SK-N-SH (cell line): ENCODE measurements at regions not wholly inside any gene's neighbourhood (a gene's known extent, or its start where the extent isn't known, plus 50 kb on each side); places are given as distances from the start of the nearest gene placed in this dataset.

ENCODE experiments used
- FOSL2 ChIP-seq: IDR thresholded peaks from 2 replicates; pipeline ENCODE4 v1.4.0; 2012; ENCODE audit warnings: low read depth, mild to moderate bottlenecking, moderate library complexity, borderline replicate concordance
- GABPA ChIP-seq: IDR thresholded peaks from 2 replicates; pipeline ENCODE4 v1.4.0; 2012; ENCODE audit warnings: low read depth, mild to moderate bottlenecking
- POLR2AphosphoS5 ChIP-seq: IDR thresholded peaks from 2 replicates; pipeline ENCODE4 v1.6.1; 2012; ENCODE audit warnings: low read depth, low read length
- RCOR1 ChIP-seq: fragments of 150-350 bp; IDR thresholded peaks from 2 replicates; pipeline ENCODE4 v1.6.1; 2017; ENCODE audit warnings: antibody characterized with exemption, low read length
- RXRA ChIP-seq: IDR thresholded peaks from 2 replicates; pipeline ENCODE4 v1.4.0; 2012; ENCODE audit warnings: low read depth, mild to moderate bottlenecking, borderline replicate concordance
- SMC3 ChIP-seq: IDR thresholded peaks from 2 replicates; pipeline ENCODE4 v1.6.1; 2012; ENCODE audit warnings: low read depth, low read length, improper control_type of control experiment
- USF1 ChIP-seq: IDR thresholded peaks from 2 replicates; pipeline ENCODE4 v1.4.0; 2012; ENCODE audit warnings: low read depth, borderline replicate concordance
- USF2 ChIP-seq: fragments of 150-350 bp; IDR thresholded peaks from 2 replicates; pipeline ENCODE4 v1.6.1; 2017; ENCODE audit warnings: antibody characterized with exemption, low read length, low read depth, borderline replicate concordance
- TF ChIP-seq, protein P1 (sequence below): fragments of 200-600 bp; sonication (generic); IDR thresholded peaks from 2 replicates; pipeline ENCODE4 v1.6.1; 2017; ENCODE audit warnings: antibody characterized with exemption, mild to moderate bottlenecking, moderate library complexity
- TF ChIP-seq, protein P2 (sequence below): IDR thresholded peaks from 2 replicates; pipeline ENCODE4; 2012

DNA sequence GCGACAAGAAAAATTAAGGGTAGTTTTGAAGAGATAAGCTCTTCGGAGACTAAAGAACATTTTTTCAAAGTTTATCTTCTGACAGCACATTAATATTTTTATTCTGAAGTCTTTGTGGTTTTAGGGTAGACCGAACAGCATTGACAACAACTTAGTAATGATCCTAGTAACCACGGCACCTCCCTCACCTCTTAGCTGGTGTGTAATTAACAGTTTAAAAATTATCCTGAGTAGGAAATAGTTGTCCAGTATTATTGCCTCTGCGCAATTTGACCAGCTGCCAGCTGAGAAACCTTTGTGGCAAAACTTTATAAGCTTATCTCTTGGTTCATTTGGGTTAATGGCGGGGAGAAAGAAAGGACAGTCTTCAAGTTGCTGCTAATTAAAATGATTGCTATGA lies 213.6 kb downstream of the CBLL2 start:
- TF ChIP-seq USF1 (no peak), POLR2AphosphoS5 (no peak), USF2 (no peak), RCOR1 (no peak), SMC3 (no peak), GABPA (no peak), RXRA (no peak), FOSL2 (no peak)
- TF ChIP-seq, protein P1, sequence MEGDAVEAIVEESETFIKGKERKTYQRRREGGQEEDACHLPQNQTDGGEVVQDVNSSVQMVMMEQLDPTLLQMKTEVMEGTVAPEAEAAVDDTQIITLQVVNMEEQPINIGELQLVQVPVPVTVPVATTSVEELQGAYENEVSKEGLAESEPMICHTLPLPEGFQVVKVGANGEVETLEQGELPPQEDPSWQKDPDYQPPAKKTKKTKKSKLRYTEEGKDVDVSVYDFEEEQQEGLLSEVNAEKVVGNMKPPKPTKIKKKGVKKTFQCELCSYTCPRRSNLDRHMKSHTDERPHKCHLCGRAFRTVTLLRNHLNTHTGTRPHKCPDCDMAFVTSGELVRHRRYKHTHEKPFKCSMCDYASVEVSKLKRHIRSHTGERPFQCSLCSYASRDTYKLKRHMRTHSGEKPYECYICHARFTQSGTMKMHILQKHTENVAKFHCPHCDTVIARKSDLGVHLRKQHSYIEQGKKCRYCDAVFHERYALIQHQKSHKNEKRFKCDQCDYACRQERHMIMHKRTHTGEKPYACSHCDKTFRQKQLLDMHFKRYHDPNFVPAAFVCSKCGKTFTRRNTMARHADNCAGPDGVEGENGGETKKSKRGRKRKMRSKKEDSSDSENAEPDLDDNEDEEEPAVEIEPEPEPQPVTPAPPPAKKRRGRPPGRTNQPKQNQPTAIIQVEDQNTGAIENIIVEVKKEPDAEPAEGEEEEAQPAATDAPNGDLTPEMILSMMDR = no peak
- TF ChIP-seq, protein P2, sequence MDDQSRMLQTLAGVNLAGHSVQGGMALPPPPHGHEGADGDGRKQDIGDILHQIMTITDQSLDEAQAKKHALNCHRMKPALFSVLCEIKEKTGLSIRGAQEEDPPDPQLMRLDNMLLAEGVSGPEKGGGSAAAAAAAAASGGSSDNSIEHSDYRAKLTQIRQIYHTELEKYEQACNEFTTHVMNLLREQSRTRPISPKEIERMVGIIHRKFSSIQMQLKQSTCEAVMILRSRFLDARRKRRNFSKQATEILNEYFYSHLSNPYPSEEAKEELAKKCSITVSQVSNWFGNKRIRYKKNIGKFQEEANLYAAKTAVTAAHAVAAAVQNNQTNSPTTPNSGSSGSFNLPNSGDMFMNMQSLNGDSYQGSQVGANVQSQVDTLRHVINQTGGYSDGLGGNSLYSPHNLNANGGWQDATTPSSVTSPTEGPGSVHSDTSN = no peak
